ENCODE measurements at regions not wholly inside any gene's neighbourhood (a gene's known extent, or its start where the extent isn't known, plus 50 kb on each side); places are given as distances from the start of the nearest gene placed in this dataset.

DNA sequence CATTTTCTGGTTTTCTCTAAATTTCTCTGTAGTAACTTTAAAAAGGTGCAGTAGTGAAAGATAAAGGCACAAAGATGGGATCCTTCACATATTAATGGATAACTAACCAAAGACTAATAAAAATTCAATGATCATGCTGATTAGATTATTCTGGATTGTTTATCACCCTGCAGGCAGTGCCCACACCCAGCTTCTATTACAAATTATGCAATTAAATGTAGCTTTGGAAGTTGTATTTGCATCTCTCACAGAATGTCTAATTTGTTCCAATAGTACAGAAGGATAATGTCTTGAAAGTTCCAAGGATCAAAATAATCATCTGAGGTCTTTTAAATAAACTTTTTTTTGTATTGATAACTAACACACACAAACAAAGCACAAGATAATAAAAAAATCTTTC, 837.6 kb downstream of the HACE1 start:
- no peak for DNase-seq (ENCODE audit: low spot score)
- TF ChIP-seq, protein P1, sequence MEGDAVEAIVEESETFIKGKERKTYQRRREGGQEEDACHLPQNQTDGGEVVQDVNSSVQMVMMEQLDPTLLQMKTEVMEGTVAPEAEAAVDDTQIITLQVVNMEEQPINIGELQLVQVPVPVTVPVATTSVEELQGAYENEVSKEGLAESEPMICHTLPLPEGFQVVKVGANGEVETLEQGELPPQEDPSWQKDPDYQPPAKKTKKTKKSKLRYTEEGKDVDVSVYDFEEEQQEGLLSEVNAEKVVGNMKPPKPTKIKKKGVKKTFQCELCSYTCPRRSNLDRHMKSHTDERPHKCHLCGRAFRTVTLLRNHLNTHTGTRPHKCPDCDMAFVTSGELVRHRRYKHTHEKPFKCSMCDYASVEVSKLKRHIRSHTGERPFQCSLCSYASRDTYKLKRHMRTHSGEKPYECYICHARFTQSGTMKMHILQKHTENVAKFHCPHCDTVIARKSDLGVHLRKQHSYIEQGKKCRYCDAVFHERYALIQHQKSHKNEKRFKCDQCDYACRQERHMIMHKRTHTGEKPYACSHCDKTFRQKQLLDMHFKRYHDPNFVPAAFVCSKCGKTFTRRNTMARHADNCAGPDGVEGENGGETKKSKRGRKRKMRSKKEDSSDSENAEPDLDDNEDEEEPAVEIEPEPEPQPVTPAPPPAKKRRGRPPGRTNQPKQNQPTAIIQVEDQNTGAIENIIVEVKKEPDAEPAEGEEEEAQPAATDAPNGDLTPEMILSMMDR (IDR thresholded peaks at IDR 0.05): no peak

GRCh38 chr6:104019075-104019753, 840.5 kb downstream of the HACE1 start:
- no peak for DNase-seq (ENCODE audit: low spot score)
- no peak overlapping the region for H3K4me3 ChIP-seq
- TF ChIP-seq, protein P1 (IDR thresholded peaks at IDR 0.05): no peak
- no peak overlapping the region for H3K27ac ChIP-seq

More for the DNA sequence above, 837.6 kb downstream of the HACE1 start:
- H3K27ac ChIP-seq: no peak overlapping the region
- H3K4me3 ChIP-seq: no peak overlapping the region

DNA sequence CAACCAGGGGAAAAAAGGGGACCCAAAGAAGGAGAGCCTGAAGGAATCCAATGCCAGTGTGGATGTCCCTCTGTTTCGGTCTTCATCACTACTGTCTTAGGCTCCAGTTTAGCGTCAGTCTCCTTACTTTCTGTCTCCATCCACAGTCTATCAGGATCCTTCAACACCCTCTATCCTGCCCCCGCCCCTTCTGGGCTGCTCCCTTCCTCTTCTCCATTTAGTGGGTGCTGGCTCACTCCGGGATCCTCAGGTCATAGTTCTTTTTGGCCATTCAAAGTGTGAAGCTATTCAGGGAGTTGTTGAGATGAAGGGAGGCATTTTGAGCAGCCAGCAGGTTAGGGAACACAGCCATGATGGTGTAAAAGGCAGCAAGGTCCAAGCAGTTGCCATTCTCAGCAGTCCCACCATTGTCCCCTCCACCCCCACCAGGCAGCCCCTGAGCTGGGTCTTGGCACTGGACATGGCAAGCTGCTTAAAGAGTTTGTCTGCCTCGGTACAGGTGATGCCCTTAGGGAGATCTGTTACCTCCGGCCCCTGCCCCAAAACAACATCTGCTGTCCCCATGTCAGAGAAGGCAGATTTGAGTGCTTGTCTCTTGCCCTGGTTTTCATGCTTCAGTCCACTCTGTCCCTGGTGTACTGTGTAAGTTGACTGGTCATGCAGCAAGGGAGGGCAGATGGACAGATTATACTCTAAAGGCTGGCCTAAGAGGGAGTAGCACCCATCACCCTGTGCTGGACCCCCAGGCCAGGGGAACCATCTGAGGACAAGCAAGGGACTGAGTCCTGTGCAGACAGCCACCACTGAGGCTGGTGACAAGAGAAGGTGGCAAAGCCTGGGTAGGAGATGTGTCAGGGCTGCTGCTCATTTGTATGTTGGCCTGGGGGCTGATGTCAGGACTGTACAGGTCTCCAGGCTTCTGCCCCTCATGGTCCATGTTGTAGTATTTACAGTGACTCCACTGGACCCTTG, 842.0 kb downstream of the HACE1 start:
- TF ChIP-seq, protein P1 (IDR thresholded peaks at IDR 0.05): no peak
- Histone ChIP-seq H3K4me3 (no peak overlapping the region), H3K27ac (no peak overlapping the region)
- peak; percentile 64 for DNase-seq (ENCODE audit: low spot score)

DNA sequence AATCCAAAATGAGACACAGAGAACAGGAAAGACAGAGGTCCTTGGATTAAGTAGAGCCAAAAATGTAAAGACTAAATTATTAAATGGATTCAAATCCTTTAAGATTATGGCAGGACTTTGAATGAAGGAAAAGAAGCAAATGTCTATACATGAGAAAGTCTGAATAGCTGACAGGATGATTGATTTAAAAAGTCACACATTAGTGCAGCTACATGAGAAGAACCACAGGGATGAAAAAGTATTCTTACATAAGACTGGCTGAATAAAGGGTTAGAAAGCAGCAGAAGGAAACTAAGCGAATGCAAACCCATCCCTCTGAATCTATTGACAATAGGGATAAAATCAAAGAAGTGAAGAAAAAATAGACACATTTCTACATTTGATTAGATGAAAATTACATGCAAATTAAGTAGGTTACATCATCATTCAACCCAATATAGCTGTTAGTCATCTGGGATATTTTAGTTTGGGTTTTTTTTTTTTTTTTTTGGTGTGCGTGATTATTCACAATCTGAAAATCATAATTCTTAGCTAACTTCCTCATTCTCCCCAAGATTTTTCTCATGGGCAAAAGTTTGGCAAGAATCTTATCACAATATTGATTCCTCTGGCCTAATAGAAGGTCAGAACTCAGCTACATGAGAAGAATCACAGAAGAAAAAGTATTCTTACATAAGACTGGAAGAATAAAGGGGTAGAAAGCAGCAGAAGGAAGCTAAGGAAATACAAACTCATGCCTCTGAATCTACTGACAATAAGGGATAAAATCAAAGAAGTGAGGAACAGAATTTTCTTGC, 845.4 kb downstream of the HACE1 start:
- H3K27ac ChIP-seq: no peak overlapping the region
- no peak for DNase-seq (ENCODE audit: low spot score)
- TF ChIP-seq, protein P1 (IDR thresholded peaks at IDR 0.05): no peak
- no peak overlapping the region for H3K4me3 ChIP-seq

- DNase-seq (ENCODE audit: low spot score): no peak
- Histone ChIP-seq H3K27ac (no peak overlapping the region), H3K4me3 (no peak overlapping the region)
- TF ChIP-seq, protein P1 (IDR thresholded peaks at IDR 0.05): no peak
Observed at GRCh38 chr6:104013312-104013971, 846.3 kb downstream of the HACE1 start.

GRCh38 chr6:104010897-104011296, 848.8 kb downstream of the HACE1 start:
- no peak overlapping the region for H3K4me3 ChIP-seq
- H3K27ac ChIP-seq: no peak overlapping the region
- DNase-seq (ENCODE audit: low spot score): no peak
- TF ChIP-seq, protein P1 (IDR thresholded peaks at IDR 0.05): no peak
